HEK293 (cell line): ENCODE measurements at regions not wholly inside any gene's neighbourhood (a gene's known extent, or its start where the extent isn't known, plus 50 kb on each side); places are given as distances from the start of the nearest gene placed in this dataset.

Experiments
- GLI4 ChIP-seq: fragments of 450-650 bp; formaldehyde crosslinking; IDR thresholded peaks from 2 replicates; pipeline ENCODE4 v1.5.1; 2016; ENCODE audit warnings: missing biosample characterization, missing genetic modification characterization
- KLF8 ChIP-seq: fragments of 450-650 bp; formaldehyde crosslinking; IDR thresholded peaks from 2 replicates; pipeline ENCODE4 v1.5.1; 2016; ENCODE audit warnings: missing biosample characterization, missing genetic modification characterization
- REPIN1 ChIP-seq: fragments of 450-650 bp; formaldehyde crosslinking; IDR thresholded peaks from 2 replicates; pipeline ENCODE4 v1.5.1; 2017; ENCODE audit warnings: missing biosample characterization, missing genetic modification characterization, low read depth
- ZNF366 ChIP-seq: fragments of 450-650 bp; formaldehyde crosslinking; conservative IDR thresholded peaks from 2 replicates; pipeline ENCODE4 v1.5.1; 2016; ENCODE audit warnings: missing biosample characterization, missing genetic modification characterization
- ZNF670 ChIP-seq: fragments of 450-650 bp; formaldehyde crosslinking; IDR thresholded peaks from 2 replicates; pipeline ENCODE4 v1.5.1; 2016; ENCODE audit warnings: missing biosample characterization, missing genetic modification characterization, low read depth
- TF ChIP-seq, protein P1 (sequence below): fragments of 450-650 bp; formaldehyde crosslinking; IDR thresholded peaks from 2 replicates; pipeline ENCODE4 v1.5.1; 2016; ENCODE audit warnings: missing biosample characterization, missing genetic modification characterization
- TF ChIP-seq, protein P2 (sequence below): fragments of 450-650 bp; IDR thresholded peaks from 2 replicates; pipeline ENCODE4 v1.5.1; 2018; ENCODE audit warnings: missing biosample characterization, missing genetic modification characterization
- TF ChIP-seq, protein P3 (sequence below): fragments of 450-650 bp; formaldehyde crosslinking; IDR thresholded peaks from 2 replicates; pipeline ENCODE4 v1.5.1; 2016; ENCODE audit warnings: missing biosample characterization, missing genetic modification characterization

DNA sequence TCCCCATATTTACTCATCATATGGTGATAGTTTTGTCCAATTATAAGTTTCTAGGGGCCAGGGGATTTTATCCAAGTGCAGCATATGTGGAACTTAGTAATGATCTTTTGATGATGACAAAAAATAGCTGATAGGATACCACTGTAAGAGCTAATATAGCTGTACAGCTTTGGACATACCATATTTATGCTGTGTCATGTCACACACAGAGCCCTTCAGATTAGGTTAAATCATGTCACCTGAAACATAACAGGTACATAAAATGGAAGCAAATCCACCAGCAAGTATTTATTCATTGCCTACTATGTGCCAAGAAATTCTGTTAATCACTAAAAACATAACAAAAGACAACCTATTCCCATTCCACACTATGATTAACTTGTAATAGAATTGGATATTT lies 82.8 kb upstream of the IPO9 start:
- TF ChIP-seq, protein P1, sequence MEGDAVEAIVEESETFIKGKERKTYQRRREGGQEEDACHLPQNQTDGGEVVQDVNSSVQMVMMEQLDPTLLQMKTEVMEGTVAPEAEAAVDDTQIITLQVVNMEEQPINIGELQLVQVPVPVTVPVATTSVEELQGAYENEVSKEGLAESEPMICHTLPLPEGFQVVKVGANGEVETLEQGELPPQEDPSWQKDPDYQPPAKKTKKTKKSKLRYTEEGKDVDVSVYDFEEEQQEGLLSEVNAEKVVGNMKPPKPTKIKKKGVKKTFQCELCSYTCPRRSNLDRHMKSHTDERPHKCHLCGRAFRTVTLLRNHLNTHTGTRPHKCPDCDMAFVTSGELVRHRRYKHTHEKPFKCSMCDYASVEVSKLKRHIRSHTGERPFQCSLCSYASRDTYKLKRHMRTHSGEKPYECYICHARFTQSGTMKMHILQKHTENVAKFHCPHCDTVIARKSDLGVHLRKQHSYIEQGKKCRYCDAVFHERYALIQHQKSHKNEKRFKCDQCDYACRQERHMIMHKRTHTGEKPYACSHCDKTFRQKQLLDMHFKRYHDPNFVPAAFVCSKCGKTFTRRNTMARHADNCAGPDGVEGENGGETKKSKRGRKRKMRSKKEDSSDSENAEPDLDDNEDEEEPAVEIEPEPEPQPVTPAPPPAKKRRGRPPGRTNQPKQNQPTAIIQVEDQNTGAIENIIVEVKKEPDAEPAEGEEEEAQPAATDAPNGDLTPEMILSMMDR (tag by site-specific recombination) = no peak
- TF ChIP-seq KLF8 (tag by site-specific recombination) = no peak
- no peak for TF ChIP-seq ZNF366 (tag by site-specific recombination)
- TF ChIP-seq GLI4 (tag by site-specific recombination) = no peak
- TF ChIP-seq, protein P2, sequence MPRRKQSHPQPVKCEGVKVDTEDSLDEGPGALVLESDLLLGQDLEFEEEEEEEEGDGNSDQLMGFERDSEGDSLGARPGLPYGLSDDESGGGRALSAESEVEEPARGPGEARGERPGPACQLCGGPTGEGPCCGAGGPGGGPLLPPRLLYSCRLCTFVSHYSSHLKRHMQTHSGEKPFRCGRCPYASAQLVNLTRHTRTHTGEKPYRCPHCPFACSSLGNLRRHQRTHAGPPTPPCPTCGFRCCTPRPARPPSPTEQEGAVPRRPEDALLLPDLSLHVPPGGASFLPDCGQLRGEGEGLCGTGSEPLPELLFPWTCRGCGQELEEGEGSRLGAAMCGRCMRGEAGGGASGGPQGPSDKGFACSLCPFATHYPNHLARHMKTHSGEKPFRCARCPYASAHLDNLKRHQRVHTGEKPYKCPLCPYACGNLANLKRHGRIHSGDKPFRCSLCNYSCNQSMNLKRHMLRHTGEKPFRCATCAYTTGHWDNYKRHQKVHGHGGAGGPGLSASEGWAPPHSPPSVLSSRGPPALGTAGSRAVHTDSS (tag by site-specific recombination) = no peak
- no peak for TF ChIP-seq ZNF670 (tag by site-specific recombination)
- TF ChIP-seq REPIN1 = no peak
- TF ChIP-seq, protein P3, sequence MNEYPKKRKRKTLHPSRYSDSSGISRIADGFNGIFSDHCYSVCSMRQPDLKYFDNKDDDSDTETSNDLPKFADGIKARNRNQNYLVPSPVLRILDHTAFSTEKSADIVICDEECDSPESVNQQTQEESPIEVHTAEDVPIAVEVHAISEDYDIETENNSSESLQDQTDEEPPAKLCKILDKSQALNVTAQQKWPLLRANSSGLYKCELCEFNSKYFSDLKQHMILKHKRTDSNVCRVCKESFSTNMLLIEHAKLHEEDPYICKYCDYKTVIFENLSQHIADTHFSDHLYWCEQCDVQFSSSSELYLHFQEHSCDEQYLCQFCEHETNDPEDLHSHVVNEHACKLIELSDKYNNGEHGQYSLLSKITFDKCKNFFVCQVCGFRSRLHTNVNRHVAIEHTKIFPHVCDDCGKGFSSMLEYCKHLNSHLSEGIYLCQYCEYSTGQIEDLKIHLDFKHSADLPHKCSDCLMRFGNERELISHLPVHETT = no peak
